Esophagus squamous epithelium (tissue), 5 donors: ENCODE measurements at regions not wholly inside any gene's neighbourhood (a gene's known extent, or its start where the extent isn't known, plus 50 kb on each side); places are given as distances from the start of the nearest gene placed in this dataset.

Experiments used
- DNase-seq: peaks from one replicate; lab custom pipeline; 2025; lab: John Stamatoyannopoulos, UW
- H3K27ac ChIP-seq, 4 donors: fragments of 200-600 bp; sonication (generic); one replicate each; pipeline ENCODE4 v1.5.1; 2016 to 2019; ENCODE audit warnings: mild to moderate bottlenecking in 1 of 4
- H3K27me3 ChIP-seq, 4 donors: fragments of 200-600 bp; sonication (generic); 1 replicate in 3 of 4; 2 replicates in 1 of 4; pipeline versions ENCODE4 v1.5.1 to v1.6.0; 2017 to 2021; ENCODE audit warnings: antibody characterized with exemption in 1 of 4
- H3K36me3 ChIP-seq, 3 donors: fragments of 200-600 bp; sonication (generic); one replicate each; pipeline ENCODE4 v1.5.1; 2016 to 2019
- H3K4me1 ChIP-seq, 3 donors: fragments of 200-600 bp; sonication (generic); one replicate each; pipeline ENCODE4 v1.5.1; 2017 to 2019
- H3K4me3 ChIP-seq, 4 donors: fragments of 200-600 bp; sonication (generic); 1 replicate in 3 of 4; 2 replicates in 1 of 4; pipeline ENCODE4 v1.5.1; 2016 to 2019; ENCODE audit warnings: mild to moderate bottlenecking in 2 of 4, moderate library complexity in 1 of 4
- H3K9me3 ChIP-seq, 3 donors: fragments of 200-600 bp; sonication (generic); one replicate each; pipeline ENCODE4 v1.5.1; 2016 to 2019
- CTCF ChIP-seq, 6 experiments: fragments of 450-650 bp in 4 of 6; fragments of 200-600 bp in 2 of 6; sonication (generic) in 2 of 6; IDR thresholded peaks; one replicate each; pipeline ENCODE4 v1.5.1; 2016 to 2019; ENCODE audit warnings: antibody characterized with exemption in 6 of 6, mild to moderate bottlenecking in 4 of 6, moderate library complexity in 4 of 6
- POLR2A ChIP-seq, 4 donors: fragments of 450-650 bp; IDR thresholded peaks; one replicate each; pipeline ENCODE4 v1.6.1; 2017; ENCODE audit warnings: antibody characterized with exemption in 4 of 4, mild to moderate bottlenecking in 4 of 4, moderate library complexity in 3 of 4
- WGBS, 2 donors: methylation state at CpG; one replicate each; pipeline ENCODE4 v1.1.5; 2018; 5-methylcytosine and 5-hydroxymethylcytosine counted together
- intact Hi-C: fragments of 100-400 bp; cut with DNase I; formaldehyde crosslinking; loops from one replicate; pipeline ENCODE4 v1.15.0; 2022
- donor health status: DM: yes; HTN: yes; CAD: no.

GRCh38 chr10:107687701-107688100 is 523.2 kb upstream of the SORCS1 start:
- DNase-seq: no peak
- TF ChIP-seq POLR2A (IDR thresholded peaks at IDR 0.05) (no peak), CTCF (IDR thresholded peaks at IDR 0.05) (no peak)
- Histone ChIP-seq H3K36me3 (no peaks in the 10 kb centered on the region), H3K9me3 (no peaks in the 10 kb centered on the region), H3K4me3 (no peak overlapping the region), H3K27ac (no peak overlapping the region), H3K27me3 (no peaks in the 10 kb centered on the region), H3K4me1 (no peaks in the 10 kb centered on the region)
- intact Hi-C loops: no loop called here
- 83 to 89% methylated on average over 2 of the region's 2 CpGs for WGBS, 2 donors

- Histone ChIP-seq H3K36me3 (no peaks in the 10 kb centered on the region), H3K27ac (no peak overlapping the region), H3K4me1 (no peaks in the 10 kb centered on the region), H3K4me3 (no peak overlapping the region), H3K9me3 (no peaks in the 10 kb centered on the region), H3K27me3 (no peaks in the 10 kb centered on the region)
- WGBS, 2 donors: 63 to 67% methylated on average over 3 of the region's 3 CpGs
- DNase-seq: no peak
- intact Hi-C loops: no loop called here
- TF ChIP-seq POLR2A (IDR thresholded peaks at IDR 0.05) (no peak), CTCF (IDR thresholded peaks at IDR 0.05) (no peak)
These were observed 521.6 kb upstream of the SORCS1 start for GRCh38 chr10:107686095-107686494.

- TF ChIP-seq POLR2A (IDR thresholded peaks at IDR 0.05) (no peak), CTCF (IDR thresholded peaks at IDR 0.05) (no peak)
- intact Hi-C loops: no loop called here
- peaks cover 0 to 4% (median 0%) of the 10 kb centered on the region in 3 donors for H3K9me3 ChIP-seq
- no peak overlapping the region for H3K27ac ChIP-seq
- H3K27me3 ChIP-seq: no peaks in the 10 kb centered on the region
- no peaks in the 10 kb centered on the region for H3K4me1 ChIP-seq
- no peak for DNase-seq
- no peak overlapping the region for H3K4me3 ChIP-seq
- no peaks in the 10 kb centered on the region for H3K36me3 ChIP-seq
These were observed 507.5 kb upstream of the SORCS1 start for GRCh38 chr10:107671960-107672359.

GRCh38 chr10:107666214-107666613 is 501.7 kb upstream of the SORCS1 start:
- Histone ChIP-seq H3K4me1 (no peaks in the 10 kb centered on the region), H3K27ac (no peak overlapping the region), H3K27me3 (no peaks in the 10 kb centered on the region), H3K36me3 (no peaks in the 10 kb centered on the region), H3K4me3 (no peak overlapping the region), H3K9me3 (peaks cover 0 to 4% (median 0%) of the 10 kb centered on the region in 3 donors)
- WGBS, 2 donors: 46 to 47% methylated on average over 5 of the region's 5 CpGs
- no peak for TF ChIP-seq CTCF (IDR thresholded peaks at IDR 0.05)
- no peak for TF ChIP-seq POLR2A (IDR thresholded peaks at IDR 0.05)
- DNase-seq: no peak
- intact Hi-C loops: no loop called here

GRCh38 chr10:107665459-107665858 is 501.0 kb upstream of the SORCS1 start:
- Histone ChIP-seq H3K27me3 (no peaks in the 10 kb centered on the region), H3K9me3 (peaks cover 0 to 4% (median 0%) of the 10 kb centered on the region in 3 donors), H3K36me3 (no peaks in the 10 kb centered on the region), H3K4me1 (no peaks in the 10 kb centered on the region), H3K4me3 (no peak overlapping the region), H3K27ac (no peak overlapping the region)
- intact Hi-C loops: no loop called here
- WGBS, 2 donors: 66 to 73% methylated on average over 4 of the region's 4 CpGs
- no peak for DNase-seq
- TF ChIP-seq POLR2A (IDR thresholded peaks at IDR 0.05) (no peak), CTCF (IDR thresholded peaks at IDR 0.05) (no peak)
